ENCODE measurements at regions not wholly inside any gene's neighbourhood (a gene's known extent, or its start where the extent isn't known, plus 50 kb on each side); places are given as distances from the start of the nearest gene placed in this dataset.
"Not testable (repeated sequence)": the region's sequence is repeated elsewhere in the genome, so short reads cannot be mapped to it uniquely, and the experiment has no call there.

DNA sequence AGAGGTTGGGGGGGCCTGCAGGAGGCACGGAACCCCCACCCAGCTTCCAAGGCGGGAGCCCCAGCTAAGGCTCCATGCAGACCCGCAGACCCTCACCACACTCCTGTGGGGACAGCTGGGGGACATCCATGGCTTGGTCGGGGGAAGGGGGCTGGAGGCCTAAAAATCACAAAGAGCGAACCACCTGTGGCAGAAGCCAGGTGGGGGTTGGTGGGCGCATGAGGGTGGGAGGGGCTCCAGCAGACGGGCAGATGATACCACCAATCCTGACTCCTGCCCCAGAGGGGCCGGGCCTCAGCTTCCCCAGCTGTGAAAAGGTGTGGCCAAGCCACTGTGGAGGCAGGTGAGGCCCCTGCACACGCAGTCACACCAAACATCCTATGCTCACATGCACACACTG, 111.6 kb downstream of the FAM53A start:
- DNase-seq: no peak

DNA sequence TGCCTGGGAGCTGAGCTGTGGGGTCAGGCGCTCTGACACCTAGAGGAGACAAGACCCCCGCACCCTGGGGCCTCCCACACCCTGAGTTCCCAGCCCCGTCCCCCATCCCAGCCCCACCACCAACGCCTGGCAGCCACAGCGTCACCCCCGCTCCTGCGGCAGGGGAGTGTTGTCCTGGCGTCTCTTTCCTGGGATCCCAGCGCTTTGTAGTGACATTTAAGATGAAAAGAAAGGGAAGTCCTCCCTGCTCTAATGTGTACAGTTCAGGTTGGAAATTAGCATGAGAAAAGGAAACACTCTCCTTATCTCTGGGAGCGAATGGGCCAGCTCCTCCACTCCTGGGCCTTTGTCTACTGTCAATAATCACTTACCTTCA, 112.1 kb downstream of the FAM53A start:
- DNase-seq: no peak

DNA sequence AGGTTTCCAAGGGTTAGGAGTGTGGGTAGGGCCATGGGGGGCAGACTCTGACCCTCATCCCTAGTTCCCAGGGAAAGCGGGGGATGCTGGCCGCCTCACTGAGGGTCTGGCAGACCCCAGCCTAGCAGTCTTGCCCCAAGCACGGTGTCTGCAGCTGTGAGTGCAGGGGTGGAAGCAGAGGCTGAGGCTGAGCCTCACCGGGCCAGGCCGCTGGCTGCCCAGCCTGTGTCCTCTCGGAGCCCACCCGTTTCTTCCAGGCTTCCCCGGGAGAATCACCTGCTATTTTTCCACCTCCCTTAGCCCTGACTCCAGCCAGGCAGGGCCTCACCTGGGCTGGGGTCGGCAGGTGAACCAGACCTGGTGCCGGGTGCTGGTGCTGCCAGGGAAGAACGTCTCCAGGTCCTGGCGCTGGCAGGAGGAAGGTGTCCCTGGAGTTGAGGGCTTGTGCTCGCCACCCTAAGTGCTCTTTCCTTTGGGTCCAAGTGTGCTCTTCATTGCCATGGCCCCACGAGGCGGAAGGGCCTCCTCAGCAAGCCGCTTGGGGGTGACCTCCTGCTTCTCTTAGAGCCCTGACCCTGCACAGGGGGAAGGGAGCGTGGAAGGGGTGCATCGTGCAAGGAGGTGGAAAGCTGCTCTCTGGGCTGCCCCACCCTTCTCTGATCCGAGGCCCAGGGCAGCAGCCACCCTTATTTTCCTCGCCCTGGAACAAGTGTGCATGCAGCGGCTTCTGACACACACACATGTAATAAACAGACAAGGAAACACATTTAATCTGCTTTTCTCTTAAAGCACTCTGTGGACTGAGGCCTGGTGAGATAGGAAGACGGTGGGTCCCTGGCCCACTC, 112.7 kb downstream of the FAM53A start:
- no peak for DNase-seq

DNA sequence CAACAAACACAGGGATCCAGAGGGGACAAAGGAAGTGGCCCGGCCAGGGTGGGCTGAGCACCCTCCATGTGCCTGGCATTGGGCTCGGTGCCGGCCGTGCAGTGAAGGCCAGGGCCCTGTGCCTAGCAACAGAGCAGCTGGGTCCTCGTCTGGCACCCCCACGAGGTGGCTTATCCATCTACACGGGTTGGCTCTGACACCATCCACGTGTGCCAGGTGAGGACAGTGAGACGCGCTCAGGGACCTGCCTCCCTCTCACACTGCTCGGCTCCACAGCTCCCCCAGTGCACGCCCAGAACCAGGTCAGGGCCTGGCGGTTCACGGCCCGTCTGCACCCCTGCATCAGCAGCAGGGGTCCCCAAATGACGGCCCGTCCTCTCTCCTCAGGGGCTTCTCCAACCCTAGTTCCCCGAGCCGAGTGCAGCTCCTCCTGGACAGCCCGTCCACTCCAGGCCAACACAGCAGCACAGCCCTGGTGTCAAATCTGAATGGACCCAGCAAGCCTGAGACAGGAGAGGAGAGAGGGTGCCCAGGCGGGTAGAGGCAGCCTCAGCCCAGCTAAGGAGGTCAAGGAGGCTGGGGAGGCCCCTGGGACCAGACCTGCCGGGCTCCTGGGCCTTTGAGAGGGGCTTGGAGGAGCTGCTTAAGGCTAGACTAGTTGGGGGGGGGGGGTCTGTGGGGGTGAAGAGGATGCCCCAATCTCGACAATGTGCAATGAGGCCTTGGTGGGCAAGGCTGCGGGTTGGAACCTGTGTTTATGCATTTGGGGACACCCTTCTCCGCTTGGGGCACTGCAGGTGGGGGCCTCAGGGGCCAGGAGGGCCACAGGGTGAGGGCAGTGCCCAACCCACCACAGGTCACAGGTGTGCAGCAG, 113.6 kb downstream of the FAM53A start:
- DNase-seq: no peak

DNA sequence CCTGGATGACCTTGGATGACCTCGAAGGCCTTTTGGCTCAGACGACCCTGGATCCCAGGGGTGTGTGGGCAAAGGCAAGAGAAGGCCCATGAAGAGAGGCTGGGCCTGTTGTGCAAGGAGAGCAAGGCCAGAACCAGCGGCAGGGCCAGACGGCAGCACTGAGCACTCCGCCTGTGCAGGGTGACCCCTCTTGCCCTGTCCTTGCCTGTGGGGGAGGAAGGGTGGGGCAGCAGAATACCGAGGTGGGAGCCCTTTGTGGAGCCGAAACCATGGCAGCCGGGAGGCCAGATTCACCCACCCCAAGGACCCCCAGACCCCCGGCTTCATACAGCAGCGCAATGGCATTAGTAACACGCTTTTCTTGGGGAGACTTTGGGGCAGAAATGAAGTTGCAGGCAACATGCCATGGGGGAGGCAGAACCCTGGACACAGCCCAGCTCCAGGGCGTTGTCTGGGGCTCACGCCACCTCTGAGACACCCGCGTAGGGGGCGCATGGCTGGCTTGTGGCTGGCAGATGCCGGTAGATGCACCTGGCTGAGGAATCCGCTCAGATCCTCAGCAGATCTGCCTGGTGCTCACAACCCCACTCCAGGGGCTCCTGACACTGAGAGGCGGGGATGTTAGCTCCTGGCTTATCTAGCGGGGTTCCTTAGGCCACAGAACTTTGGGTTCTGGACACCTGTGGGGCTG, 114.5 kb downstream of the FAM53A start:
- DNase-seq: no peak

DNA sequence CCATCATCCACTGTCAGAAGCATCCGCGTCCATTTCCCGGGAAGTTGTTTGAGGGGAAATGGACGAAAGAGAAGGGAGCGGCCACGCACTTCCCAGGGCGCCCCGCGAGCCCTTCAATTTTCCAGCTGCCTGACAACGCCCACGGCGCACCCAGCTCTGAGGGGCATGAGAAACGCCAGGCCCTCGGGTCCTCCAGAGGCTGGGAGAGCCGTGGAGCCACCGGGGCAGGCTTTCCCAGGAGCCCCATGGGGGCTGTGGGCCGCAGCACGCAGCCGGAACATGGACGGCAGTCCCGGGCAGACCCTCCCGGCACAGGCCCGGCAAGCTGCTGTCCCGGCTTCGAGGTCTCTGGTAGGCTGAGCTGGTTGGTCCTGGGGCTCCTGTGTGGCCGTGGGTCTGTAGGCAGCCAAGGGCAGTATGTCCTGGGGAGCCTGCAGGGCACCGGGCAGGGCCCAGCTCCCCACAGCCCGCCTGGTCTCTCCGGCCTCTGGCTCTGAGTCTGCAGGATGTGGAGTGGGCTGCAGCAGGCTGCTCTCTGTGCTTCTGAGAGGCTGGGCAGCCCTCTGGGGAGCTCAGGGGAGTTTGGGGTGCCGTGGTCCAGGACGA, 115.2 kb downstream of the FAM53A start:
- no peak for DNase-seq

DNA sequence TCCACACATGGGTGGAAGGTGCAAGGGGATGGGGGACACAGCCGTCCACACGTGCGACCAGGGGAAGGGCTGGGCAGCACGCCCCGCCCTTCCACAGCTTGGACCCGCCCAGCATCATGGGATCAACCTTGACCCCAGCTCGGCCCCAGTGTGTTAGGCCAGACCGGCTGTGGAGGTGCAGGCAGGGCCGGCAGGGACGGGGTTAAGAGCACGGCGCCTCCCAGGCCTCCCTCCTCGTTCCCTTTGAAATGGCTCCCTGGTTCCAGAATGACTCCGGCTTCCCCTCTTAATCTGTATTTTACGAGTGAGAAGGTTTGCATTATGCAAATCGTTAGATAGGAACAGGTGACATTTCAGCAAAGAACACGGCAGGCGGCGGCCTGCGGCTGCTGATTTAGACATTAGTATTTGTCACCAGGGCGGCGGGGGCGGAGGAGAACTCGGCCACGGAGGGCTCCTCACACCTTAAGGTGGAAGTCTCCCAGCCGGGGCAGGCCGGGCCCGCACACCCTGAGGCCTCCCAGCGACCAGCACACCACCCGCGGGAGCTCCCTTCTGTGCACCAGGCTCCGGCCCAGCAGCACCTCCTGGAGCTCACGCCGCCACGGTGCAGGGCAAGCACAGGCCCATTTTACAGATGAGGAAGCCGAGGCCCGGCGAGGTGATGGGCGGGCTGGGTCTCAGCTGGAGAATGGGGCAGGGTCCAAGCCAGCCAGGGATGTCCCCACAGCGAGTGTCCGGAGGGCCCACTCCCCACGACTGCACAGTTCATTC, 116.1 kb downstream of the FAM53A start:
- no peak for DNase-seq

DNA sequence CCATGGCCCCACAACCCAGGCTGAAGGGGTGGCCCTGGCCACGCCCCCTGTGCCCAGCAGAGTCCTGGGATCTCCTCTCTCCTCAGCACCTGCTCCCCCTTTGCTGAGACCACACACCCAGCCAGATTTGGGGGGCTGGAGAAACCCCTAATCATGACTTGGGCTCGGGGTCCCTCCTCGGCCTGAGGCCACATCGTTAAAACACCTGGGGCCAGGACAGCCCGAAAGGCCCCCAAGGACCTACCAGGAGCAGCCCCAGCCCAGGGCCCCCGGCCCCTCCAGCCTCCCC, 116.7 kb downstream of the FAM53A start:
- no peak for DNase-seq

DNA sequence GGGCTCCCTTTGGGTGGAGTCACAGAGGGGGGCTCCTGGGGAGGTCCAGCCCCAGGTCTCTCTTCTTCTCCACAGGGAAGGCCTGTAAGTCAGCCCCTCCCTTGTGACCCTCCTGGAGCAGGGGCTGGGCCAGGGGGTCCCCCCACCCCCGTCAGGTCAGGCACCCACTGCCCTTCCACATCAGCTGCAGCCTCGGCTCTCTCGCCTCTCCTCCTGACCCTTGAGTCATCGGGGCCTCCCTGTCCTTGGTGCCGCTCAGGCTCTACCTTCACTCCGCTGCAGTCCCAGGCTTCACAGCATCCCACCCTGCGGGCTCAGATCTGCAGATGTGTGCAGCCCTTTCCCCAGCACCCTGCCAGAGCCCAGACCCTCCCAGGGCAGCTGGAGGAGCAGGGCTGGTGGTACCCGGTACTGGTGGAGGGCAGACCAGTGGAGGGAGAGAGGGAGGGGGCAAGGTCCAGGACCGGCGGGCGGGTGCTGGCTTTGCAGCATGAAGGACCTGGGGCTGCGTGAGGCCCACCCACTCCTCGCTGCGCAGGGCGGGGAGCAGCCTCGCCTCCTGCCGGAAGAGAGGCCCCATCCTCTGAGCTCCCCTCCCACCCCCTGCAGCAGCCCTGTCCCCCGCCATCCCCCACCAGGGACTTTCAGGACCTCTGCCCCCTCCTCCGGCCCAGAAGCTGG, 117.1 kb downstream of the FAM53A start:
- DNase-seq: no peak

DNA sequence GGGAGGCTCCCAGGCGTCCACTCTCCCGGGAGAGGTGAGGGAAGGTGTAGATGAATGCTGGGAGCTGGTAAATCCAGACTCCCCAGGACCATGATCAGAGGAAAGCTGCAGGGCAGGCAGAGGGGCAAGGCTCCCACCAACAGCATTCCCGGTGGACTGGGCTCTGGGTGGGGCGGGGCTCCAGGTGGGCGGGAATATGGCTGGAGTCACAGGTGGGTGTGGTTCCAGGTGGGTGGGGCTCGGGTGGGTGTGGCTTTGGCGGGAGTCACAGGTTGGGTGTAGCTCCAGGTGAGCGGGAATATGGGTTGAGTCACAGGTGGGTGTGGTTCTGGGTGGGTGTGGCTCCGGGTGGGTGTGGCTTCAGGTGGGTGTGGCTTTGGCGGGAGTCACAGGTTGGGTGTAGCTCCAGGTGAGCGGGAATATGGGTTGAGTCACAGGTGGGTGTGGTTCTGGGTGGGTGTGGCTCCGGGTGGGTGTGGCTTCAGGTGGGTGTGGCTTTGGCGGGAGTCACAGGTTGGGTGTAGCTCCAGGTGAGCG, 117.7 kb downstream of the FAM53A start:
- DNase-seq: not testable (repeated sequence)

DNA sequence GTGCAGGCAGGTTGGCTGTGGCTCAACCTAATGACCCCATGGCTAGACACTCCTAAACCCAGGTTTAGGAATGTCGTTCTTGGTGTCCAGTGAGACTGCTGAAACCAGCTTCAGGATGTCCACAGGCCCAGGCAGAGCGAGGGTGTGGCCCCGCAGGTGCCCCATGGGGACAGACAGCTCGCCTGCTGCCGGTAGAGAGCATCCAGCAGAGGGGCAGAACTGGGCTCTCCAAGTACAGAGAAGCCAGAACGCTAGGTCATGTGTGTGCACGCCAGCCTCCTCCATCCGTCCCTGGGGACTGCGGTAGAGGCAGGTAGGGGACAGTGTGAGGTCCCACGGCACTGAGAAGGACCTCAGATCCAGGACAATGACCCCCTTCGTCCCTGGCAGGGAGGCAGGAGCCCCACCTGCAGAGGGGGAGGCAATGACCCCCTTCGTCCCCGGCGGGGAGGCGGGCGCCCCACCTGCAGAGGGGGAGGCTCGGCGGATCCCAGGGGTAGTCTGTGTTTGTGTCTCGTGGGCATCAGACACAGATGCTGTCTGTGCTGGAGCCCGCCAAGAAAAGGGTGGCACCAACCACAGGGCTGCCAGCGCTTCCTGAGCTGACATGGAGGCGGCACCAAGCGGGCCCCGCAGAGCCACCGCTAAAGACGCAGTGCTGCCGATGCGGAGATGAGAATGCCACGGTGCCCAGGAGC, 118.4 kb downstream of the FAM53A start:
- no peak for DNase-seq

DNA sequence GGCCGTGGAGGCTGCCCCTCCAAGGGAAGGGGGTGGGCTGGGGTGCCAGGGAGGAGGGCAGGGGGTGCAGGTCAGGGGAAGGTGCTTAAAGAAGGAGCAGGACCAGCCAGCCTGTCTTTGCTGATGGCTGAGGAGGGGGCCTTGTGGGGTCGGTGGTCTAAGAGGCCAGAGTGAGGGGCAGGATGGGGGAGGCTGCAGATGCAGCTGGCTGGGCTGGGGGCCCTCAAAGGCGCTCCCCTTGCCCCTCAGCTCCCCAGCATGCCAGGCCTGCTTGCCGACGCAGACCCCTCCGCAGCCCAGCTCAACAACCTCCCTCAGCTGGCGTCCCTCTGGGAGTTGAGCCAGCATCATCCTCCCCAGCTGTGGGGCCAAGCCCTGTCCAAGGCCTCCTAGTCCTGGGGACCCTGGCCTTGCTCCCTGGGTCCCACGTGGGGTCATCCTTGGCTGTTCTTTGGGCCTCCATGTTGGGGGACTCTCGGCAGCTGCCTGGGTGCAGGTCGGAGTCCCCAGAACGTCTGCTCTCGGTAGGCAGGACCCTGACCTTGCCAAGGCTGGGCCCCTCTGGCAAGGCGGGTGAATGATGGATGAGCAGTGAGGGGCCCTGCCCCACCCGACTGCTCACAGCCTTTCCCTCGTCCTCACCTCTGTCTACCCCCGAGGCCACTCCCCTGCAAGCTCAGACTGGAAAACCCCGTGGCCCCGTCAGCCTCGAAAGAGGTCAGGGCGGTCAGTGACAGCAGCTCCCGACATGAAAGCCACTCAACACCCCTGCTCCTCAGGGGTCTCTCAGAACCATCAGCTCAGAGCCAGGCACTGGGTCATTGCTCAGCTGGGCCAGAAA, 119.4 kb downstream of the FAM53A start:
- no peak for DNase-seq

DNA sequence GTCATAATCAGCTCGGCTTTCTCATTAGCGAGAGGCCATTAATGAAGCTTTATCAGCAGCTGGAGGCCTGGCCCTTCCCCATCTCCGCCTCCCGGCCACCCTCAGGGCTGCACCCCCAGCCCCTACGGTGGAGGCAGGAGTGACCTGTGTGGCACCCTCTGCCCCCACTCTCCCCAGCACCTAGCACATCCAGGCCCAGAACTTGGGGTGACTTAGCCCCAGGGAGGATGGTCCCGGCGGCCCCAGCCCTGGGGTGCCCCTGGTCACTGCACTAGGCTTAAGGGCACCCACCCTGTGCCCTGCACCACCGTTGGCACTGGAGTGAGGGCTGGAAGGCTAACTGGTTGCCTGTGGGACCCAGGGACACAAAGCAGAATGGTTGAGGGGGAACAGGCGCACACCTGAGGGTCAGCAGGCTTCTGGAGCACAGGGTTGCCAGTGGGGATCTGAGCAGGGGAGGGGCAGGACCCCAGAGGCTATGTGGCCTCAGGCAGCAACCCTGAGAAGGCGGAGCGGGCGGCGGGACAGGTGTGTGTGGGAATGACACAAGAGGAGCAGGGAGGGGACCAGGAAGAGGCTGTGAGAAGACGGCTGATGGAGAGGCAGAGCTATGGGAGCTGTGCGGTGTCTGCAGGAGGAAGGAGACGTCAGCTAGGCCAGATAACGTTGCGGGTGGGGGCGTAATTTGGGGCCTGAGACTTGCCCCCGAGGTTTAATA, 120.2 kb downstream of the FAM53A start:
- no peak for DNase-seq

DNA sequence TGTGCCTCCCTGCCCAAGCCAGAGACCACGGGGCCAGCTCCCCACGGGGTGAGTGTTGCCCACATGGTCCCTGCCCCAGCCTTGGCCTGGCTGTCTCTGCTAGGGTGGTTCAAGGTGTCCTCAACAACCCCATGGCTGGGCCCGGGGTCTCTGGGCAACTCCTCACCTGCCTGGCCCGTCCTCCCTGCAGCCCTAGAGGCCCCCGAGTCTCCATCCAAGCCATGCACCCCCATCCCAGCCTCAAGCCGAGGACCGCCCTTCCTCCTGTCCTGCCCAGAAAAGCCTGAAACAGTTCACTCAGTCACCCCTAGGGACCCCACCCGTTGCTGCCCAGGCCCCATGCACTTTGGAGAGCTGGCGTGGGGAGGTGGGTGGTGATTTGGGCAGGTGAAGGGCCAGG, 120.9 kb downstream of the FAM53A start:
- DNase-seq: no peak

DNA sequence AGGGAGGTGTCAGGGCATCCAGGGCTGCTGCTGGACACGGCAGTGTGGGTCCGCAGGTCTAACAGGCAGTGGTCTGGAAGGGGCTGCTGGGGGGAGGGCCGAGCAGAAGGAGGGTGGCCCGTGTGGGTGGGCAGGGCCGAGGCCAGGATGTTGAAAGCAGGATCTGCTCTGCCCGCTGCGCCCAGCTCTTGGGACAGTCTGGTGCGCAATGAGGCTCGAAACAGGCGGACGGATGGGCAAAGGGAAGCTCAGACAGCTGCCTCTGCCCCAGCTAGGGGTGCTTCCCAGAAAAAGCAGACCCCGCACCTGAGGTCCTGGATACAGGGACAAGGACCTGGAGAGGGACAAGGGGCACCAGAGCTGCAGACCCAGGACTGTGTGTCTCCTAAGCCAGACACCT, 121.3 kb downstream of the FAM53A start:
- DNase-seq: no peak

DNA sequence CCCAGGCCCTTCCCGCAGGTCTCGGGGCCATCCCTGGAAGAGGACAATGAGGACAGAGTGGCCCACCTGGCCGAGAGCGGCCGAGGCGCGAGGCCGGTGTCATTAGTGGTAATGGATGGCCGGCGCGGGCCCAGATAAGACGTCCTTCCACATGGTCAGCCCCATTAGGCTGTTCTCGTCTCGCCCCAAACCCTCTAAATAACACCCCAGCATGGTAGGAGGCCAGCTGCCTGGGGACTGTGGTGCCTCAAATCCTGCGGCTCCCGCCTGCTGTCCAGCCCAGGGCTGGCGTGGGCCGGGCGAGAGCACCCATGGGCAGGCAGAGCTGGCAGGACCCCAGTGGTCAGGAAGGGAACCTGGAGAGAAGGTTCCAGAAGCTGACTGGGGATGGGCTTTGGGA, 121.7 kb downstream of the FAM53A start:
- no peak for DNase-seq

DNA sequence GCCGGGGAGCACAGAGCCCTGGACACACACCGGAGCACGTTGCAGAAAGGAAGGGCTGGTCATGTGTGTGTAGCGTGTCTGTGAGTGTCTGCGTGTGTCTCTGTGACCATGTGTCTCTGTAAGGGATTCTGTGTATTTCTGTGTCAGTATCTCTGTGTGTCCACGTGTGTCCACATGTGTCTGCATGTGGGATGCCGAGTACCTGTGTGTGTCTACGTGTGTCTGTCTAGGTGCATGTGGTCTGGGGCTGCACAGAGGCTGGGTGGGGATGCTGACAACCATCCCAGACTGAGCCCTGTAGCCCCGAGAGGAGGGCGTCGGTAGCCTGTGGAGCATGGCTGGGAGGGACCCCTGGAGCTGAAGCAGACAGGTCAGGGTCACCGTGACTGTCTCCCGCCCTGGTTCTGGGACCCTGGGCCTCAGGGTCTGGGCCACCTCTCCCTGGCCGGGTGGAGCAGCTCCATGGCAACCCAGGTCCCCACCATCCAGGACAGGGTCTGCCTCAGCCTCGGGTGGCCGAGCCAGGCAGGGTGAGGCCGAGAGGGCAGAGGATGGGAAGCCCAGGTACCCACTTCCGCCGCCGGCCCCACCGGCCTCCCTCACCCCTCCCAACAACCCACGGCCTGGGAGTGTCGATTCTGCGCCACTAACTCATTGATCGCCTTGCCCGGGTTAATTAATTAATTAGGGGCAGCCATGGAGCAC, 122.7 kb downstream of the FAM53A start:
- no peak for DNase-seq

DNA sequence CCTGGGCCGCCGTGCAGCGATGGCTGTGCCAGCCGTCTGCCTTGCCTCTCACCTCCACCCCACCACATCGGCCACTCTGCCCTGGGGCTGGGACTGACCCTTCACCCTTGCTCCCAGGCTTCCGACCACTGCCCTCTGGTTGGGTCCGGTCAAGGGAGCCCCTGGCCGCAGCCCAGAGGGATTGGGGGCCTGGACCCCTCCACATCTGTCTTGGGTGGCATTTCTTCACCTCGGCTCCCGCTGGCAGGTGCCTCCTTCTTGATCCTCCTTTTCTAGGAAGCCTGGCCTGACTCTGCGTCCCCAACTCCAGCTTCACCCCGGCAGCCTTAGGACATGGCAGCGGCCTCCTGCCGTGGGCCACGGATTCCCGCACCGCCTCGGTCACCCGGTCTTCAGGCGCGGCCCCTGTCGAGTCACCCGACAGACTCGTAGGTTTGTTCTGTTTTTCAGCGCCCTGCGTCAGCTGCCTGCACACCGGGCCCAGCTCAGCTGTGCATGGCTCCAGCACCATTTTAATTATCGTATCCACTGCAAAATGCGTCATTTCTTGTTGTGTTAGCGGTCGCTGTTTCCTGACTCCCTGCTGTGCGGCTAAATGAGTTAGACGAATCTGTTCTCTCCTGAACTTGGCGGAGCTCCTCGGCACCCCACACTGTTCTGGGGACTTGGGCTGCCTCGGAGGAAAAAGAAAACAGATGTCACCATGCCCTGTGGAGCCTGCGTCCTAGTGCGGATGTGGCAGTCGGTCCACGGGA, 124.0 kb downstream of the FAM53A start:
- DNase-seq: no peak
